A673 (cell line): ENCODE measurements at regions not wholly inside any gene's neighbourhood (a gene's known extent, or its start where the extent isn't known, plus 50 kb on each side); places are given as distances from the start of the nearest gene placed in this dataset.

Experiments used
- BruUV-seq: library from RNA; stranded (reverse); fragments of 400-500 nt; replicated peaks from 2 replicates; lab custom pipeline; 2021; lab: Mats Ljungman, UMichigan
- CTCF ChIA-PET: fragments of 300-600 bp; sonication (Branson Sonifier 250); formaldehyde crosslinking; loops from one replicate; lab custom pipeline; 2022; ENCODE audit warnings: antibody characterized with exemption; lab: Charles Lee
- POLR2A ChIA-PET: fragments of 300-600 bp; sonication (Branson Sonifier 250); formaldehyde crosslinking; loops from one replicate; lab custom pipeline; 2022; ENCODE audit warnings: antibody characterized with exemption; ENCODE audit not compliant: low non-redundant PET; lab: Charles Lee
- DNase-seq: peaks from one replicate; pipeline ENCODE4 v3.0.0-alpha.2; 2015; ENCODE audit warnings: low spot score
- H3K27ac ChIP-seq: fragments of 200-600 bp; sonication (generic); 2 replicates; pipeline ENCODE4 v1.5.1; 2016; ENCODE audit warnings: mixed run types, low read depth, mild to moderate bottlenecking, mixed read lengths, antibody characterized with exemption, low read length; ENCODE audit not compliant: poor library complexity, severe bottlenecking
- H3K27me3 ChIP-seq: fragments of 200-600 bp; sonication (generic); replicated peaks from 2 replicates; pipeline ENCODE4 v1.6.1; 2017; ENCODE audit warnings: mixed run types, low read depth, mild to moderate bottlenecking, mixed read lengths, antibody characterized with exemption, low read length; ENCODE audit not compliant: insufficient read depth, poor library complexity
- H3K36me3 ChIP-seq: fragments of 200-600 bp; sonication (generic); 2 replicates; pipeline ENCODE4 v1.6.1; 2016; ENCODE audit warnings: mixed run types, mild to moderate bottlenecking, mixed read lengths, antibody characterized with exemption, low read length; ENCODE audit not compliant: insufficient read depth, poor library complexity, severe bottlenecking
- H3K4me1 ChIP-seq: fragments of 200-600 bp; sonication (generic); 2 replicates; pipeline ENCODE4 v1.6.1; 2017; ENCODE audit warnings: mixed run types, mild to moderate bottlenecking, mixed read lengths, antibody characterized with exemption, low read length; ENCODE audit not compliant: insufficient read depth, poor library complexity, severe bottlenecking
- H3K4me3 ChIP-seq: fragments of 200-600 bp; sonication (generic); 2 replicates; pipeline ENCODE4 v1.5.1; 2016; ENCODE audit warnings: low read depth, mixed run types, mild to moderate bottlenecking, mixed read lengths, low read length; ENCODE audit not compliant: poor library complexity, severe bottlenecking
- H3K9me3 ChIP-seq: fragments of 200-600 bp; sonication (generic); 2 replicates; pipeline ENCODE4 v1.6.1; 2016; ENCODE audit warnings: mixed run types, low read depth, mild to moderate bottlenecking, mixed read lengths, antibody characterized with exemption, low read length; ENCODE audit not compliant: poor library complexity, severe bottlenecking
- CTCF ChIP-seq: fragments of 300-800, 200-600 bp; sonication (generic); conservative IDR thresholded peaks from 2 replicates; pipeline ENCODE4 v1.5.1; 2017; ENCODE audit warnings: low read depth, mild to moderate bottlenecking, antibody characterized with exemption, low read length, moderate library complexity, mixed read lengths
- EZH2 ChIP-seq: fragments of 200-600 bp; sonication (generic); IDR thresholded peaks from 2 replicates; pipeline ENCODE4 v1.6.1; 2017; ENCODE audit warnings: borderline replicate concordance, low read depth, mild to moderate bottlenecking, mixed read lengths, antibody characterized with exemption, low read length; ENCODE audit not compliant: poor library complexity, severe bottlenecking
- intact Hi-C: fragments of 100-400 bp; cut with micrococcal nuclease; formaldehyde crosslinking; loops from one replicate; pipeline ENCODE4 v1.10.0; 2022; ENCODE audit not compliant: unreplicated experiment

- Histone ChIP-seq H3K4me1 (no peaks in the 10 kb centered on the region), H3K36me3 (no peaks in the 10 kb centered on the region), H3K4me3 (no peak overlapping the region), H3K9me3 (no peaks in the 10 kb centered on the region), H3K27ac (no peak overlapping the region), H3K27me3 (no peaks in the 10 kb centered on the region)
- no TSS peak for BruUV-seq
- CTCF ChIA-PET = no interaction called here
- POLR2A ChIA-PET = no interaction called here
- intact Hi-C loops = loop anchor here (5.0 kb wide), 1 partner anchor 310 kb away; no protein-coding TSS in a partner anchor
- TF ChIP-seq CTCF (no peak), EZH2 (no peak)
- no peak for DNase-seq
Observed at GRCh38 chr9:109906766-109907382, 126.9 kb downstream of the PALM2AKAP2 start.

- no peak for DNase-seq
- intact Hi-C loops = loop anchor here (5.0 kb wide), 1 partner anchor 310 kb away; no protein-coding TSS in a partner anchor
- Histone ChIP-seq H3K4me1 (no peaks in the 10 kb centered on the region), H3K36me3 (no peaks in the 10 kb centered on the region), H3K9me3 (no peaks in the 10 kb centered on the region), H3K4me3 (no peak overlapping the region), H3K27me3 (no peaks in the 10 kb centered on the region), H3K27ac (no peak overlapping the region)
- BruUV-seq = no TSS peak
- TF ChIP-seq EZH2 (no peak), CTCF (no peak)
- CTCF ChIA-PET = no interaction called here
- POLR2A ChIA-PET = no interaction called here
Observed at GRCh38 chr9:109907400-109907799, 127.4 kb downstream of the PALM2AKAP2 start.

- intact Hi-C loops = loop anchor here (5.0 kb wide), 1 partner anchor 309 kb away; no protein-coding TSS in a partner anchor
- Histone ChIP-seq H3K27me3 (no peaks in the 10 kb centered on the region), H3K4me1 (no peaks in the 10 kb centered on the region), H3K4me3 (no peak overlapping the region), H3K36me3 (no peaks in the 10 kb centered on the region), H3K27ac (no peak overlapping the region), H3K9me3 (no peaks in the 10 kb centered on the region)
- TF ChIP-seq EZH2 = no peak
- TF ChIP-seq CTCF = no peak
- DNase-seq = no peak
- ChIA-PET POLR2A (no interaction called here), CTCF (no interaction called here)
- no TSS peak for BruUV-seq
Observed at GRCh38 chr9:109907810-109908458, 127.9 kb downstream of the PALM2AKAP2 start.
